Adrenal gland (tissue), 5 donors: ENCODE measurements at regions not wholly inside any gene's neighbourhood (a gene's known extent, or its start where the extent isn't known, plus 50 kb on each side); places are given as distances from the start of the nearest gene placed in this dataset.

Experiments used
- POLR2A ChIP-seq, 2 donors: fragments of 450-650 bp; IDR thresholded peaks; one replicate each; pipeline ENCODE4 v1.6.1; 2017; ENCODE audit warnings: antibody characterized with exemption in 2 of 2, mild to moderate bottlenecking in 2 of 2, moderate library complexity in 1 of 2
- TF ChIP-seq, protein P1 (sequence below), 6 experiments: fragments of 450-650 bp in 4 of 6; fragments of 200-600 bp in 2 of 6; sonication (generic) in 1 of 6; IDR thresholded peaks; 1 replicate in 5 of 6; 2 replicates in 1 of 6; pipeline versions ENCODE4 v1.5.1 to v1.8.0; 2016 to 2021; ENCODE audit warnings: antibody characterized with exemption in 6 of 6, mild to moderate bottlenecking in 2 of 6, moderate library complexity in 1 of 6
- donor health status: DM: no; HTN: no; CAD: no.

- TF ChIP-seq, protein P1, sequence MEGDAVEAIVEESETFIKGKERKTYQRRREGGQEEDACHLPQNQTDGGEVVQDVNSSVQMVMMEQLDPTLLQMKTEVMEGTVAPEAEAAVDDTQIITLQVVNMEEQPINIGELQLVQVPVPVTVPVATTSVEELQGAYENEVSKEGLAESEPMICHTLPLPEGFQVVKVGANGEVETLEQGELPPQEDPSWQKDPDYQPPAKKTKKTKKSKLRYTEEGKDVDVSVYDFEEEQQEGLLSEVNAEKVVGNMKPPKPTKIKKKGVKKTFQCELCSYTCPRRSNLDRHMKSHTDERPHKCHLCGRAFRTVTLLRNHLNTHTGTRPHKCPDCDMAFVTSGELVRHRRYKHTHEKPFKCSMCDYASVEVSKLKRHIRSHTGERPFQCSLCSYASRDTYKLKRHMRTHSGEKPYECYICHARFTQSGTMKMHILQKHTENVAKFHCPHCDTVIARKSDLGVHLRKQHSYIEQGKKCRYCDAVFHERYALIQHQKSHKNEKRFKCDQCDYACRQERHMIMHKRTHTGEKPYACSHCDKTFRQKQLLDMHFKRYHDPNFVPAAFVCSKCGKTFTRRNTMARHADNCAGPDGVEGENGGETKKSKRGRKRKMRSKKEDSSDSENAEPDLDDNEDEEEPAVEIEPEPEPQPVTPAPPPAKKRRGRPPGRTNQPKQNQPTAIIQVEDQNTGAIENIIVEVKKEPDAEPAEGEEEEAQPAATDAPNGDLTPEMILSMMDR (IDR thresholded peaks at IDR 0.05), result no peak
- TF ChIP-seq POLR2A (IDR thresholded peaks at IDR 0.05), result no peak
Observed at GRCh38 chr15:66870880-66871388, 168.9 kb downstream of the SMAD6 start.
